HCT116 (cell line): ENCODE measurements at regions not wholly inside any gene's neighbourhood (a gene's known extent, or its start where the extent isn't known, plus 50 kb on each side); places are given as distances from the start of the nearest gene placed in this dataset.

Experiments
- ATAC-seq: fragments of 200-7000 bp; cut with Tn5 transposase; 2 replicates; pipeline ENCODE4 v1.9.1; 2020; ENCODE audit warnings: mild to moderate bottlenecking, moderate library complexity
- BruUV-seq: library from RNA; stranded (reverse); fragments of 400-500 nt; replicated peaks from 2 replicates; lab custom pipeline; 2021; lab: Mats Ljungman, UMichigan
- CTCF ChIA-PET: fragments of 300-600 bp; sonication (Branson Sonifier 250); formaldehyde crosslinking; loops from one replicate; lab custom pipeline; 2021; ENCODE audit warnings: antibody characterized with exemption; lab: Charles Lee
- POLR2A ChIA-PET: fragments of 300-600, 350-600 bp; sonication (Branson Sonifier 250); formaldehyde crosslinking; loops from one replicate; lab custom pipeline; 2021; ENCODE audit warnings: antibody characterized with exemption; lab: Charles Lee
- RAD21 ChIA-PET, 2 experiments: fragments of 300-600 bp; sonication (Branson Sonifier 250); formaldehyde crosslinking; loops; one replicate each; lab custom pipeline; 2023; ENCODE audit warnings: low total read pairs in 2 of 2; ENCODE audit not compliant: uncharacterized antibody in 2 of 2, unreplicated experiment in 2 of 2, low non-redundant PET in 1 of 2; lab: Charles Lee
- DNase-seq: peaks from one replicate; pipeline ENCODE4 v3.0.0-alpha.2; 2010; ENCODE audit warnings: low read depth, low spot score
- H2AFZ ChIP-seq: fragments of 200-600 bp; shearing (Covaris generic), sonication (generic); 2 replicates; pipeline ENCODE4 v1.6.1; 2017; ENCODE audit warnings: low read depth, mixed run types, mixed read lengths, antibody characterized with exemption, low read length; ENCODE audit not compliant: poor library complexity, severe bottlenecking
- H3K27ac ChIP-seq: 2 replicates; pipeline ENCODE4 v1.5.1; 2012; ENCODE audit warnings: low read depth, low read length
- H3K27me3 ChIP-seq: fragments of 200-600 bp; sonication (generic); 2 replicates; pipeline ENCODE4 v1.6.1; 2016; ENCODE audit warnings: mixed run types, low read length, mixed read lengths; ENCODE audit not compliant: insufficient read depth
- H3K36me3 ChIP-seq, 2 experiments: fragments of 200-500 bp in 1 of 2; fragments of 200-600 bp in 1 of 2; sonication (Bioruptor generic) in 1 of 2; sonication (generic) in 1 of 2; 2 replicates each; pipeline versions ENCODE4 v1.5.1 to v1.6.1; 2014 to 2016; ENCODE audit warnings: low read length in 2 of 2, inconsistent platforms in 1 of 2, mixed read lengths in 1 of 2, mixed run types in 1 of 2; ENCODE audit not compliant: insufficient read depth in 2 of 2, control insufficient read depth in 1 of 2
- H3K4me1 ChIP-seq, 2 experiments: fragments of 200-600 bp in 1 of 2; sonication (generic) in 1 of 2; 2 replicates each; pipeline versions ENCODE4 v1.5.1 to v1.6.1; 2012 to 2017; ENCODE audit warnings: low read length in 2 of 2, inconsistent platforms in 1 of 2, mild to moderate bottlenecking in 1 of 2, mixed read lengths in 1 of 2, mixed run types in 1 of 2, moderate library complexity in 1 of 2; ENCODE audit not compliant: insufficient read depth in 2 of 2, control insufficient read depth in 1 of 2
- H3K4me2 ChIP-seq: fragments of 200-600 bp; sonication (generic); 2 replicates; pipeline ENCODE4 v1.6.1; 2017; ENCODE audit warnings: mixed run types, low read length, mixed read lengths
- H3K4me3 ChIP-seq, 2 experiments: fragments of 200-600 bp in 1 of 2; sonication (generic) in 1 of 2; replicated peaks in 1 of 2; 2 replicates each; pipeline ENCODE4 v1.5.1; 2011 to 2016; ENCODE audit warnings: low read length in 2 of 2, control low read depth in 1 of 2, low read depth in 1 of 2, mild to moderate bottlenecking in 1 of 2, mixed read lengths in 1 of 2, mixed run types in 1 of 2
- H3K79me2 ChIP-seq: fragments of 200-600 bp; sonication (generic); 2 replicates; pipeline ENCODE4 v1.6.1; 2017; ENCODE audit warnings: mild to moderate bottlenecking, mixed run types, low read length, moderate library complexity, mixed read lengths; ENCODE audit not compliant: insufficient read depth
- H3K9ac ChIP-seq: fragments of 200-600 bp; sonication (generic); 2 replicates; pipeline ENCODE4 v1.6.1; 2016; ENCODE audit warnings: low read length, mixed read lengths
- H3K9me2 ChIP-seq: fragments of 200-600 bp; sonication (generic), shearing (Covaris generic); 2 replicates; pipeline ENCODE4 v1.6.1; 2017; ENCODE audit warnings: mixed run types, mild to moderate bottlenecking, moderate library complexity; ENCODE audit not compliant: insufficient read depth
- H3K9me3 ChIP-seq, 2 experiments: fragments of 200-500 bp in 1 of 2; fragments of 200-600 bp in 1 of 2; sonication (Bioruptor generic) in 1 of 2; sonication (generic) in 1 of 2; 2 replicates each; pipeline ENCODE4 v1.6.1; 2014 to 2017; ENCODE audit warnings: low read length in 2 of 2, mixed read lengths in 2 of 2, inconsistent platforms in 1 of 2, low read depth in 1 of 2, mild to moderate bottlenecking in 1 of 2, mixed run types in 1 of 2, moderate library complexity in 1 of 2; ENCODE audit not compliant: control insufficient read depth in 1 of 2, insufficient read depth in 1 of 2
- H4K20me1 ChIP-seq: fragments of 200-600 bp; sonication (generic), shearing (Covaris generic); 2 replicates; pipeline ENCODE4 v1.6.1; 2017; ENCODE audit warnings: mixed run types, mild to moderate bottlenecking, moderate library complexity; ENCODE audit not compliant: insufficient read depth
- JUND ChIP-seq: IDR thresholded peaks from 2 replicates; pipeline ENCODE4 v1.6.1; 2012
- POLR2A ChIP-seq: IDR thresholded peaks from 2 replicates; pipeline ENCODE4 v1.7.0; 2011; ENCODE audit warnings: borderline replicate concordance; ENCODE audit not compliant: insufficient read depth, insufficient read length; ENCODE audit errors: extremely low read depth
- RAD21 ChIP-seq: IDR thresholded peaks from 2 replicates; pipeline ENCODE4 v1.6.1; 2012; ENCODE audit warnings: low read depth, mild to moderate bottlenecking
- SRF ChIP-seq: IDR thresholded peaks from 2 replicates; pipeline ENCODE4 v1.6.1; 2012; ENCODE audit warnings: low read depth
- ZNF274 ChIP-seq: fragments of 200-500 bp; sonication (Bioruptor generic); IDR thresholded peaks from 2 replicates; pipeline ENCODE4 v1.6.1; 2014; ENCODE audit warnings: mild to moderate bottlenecking, low read depth, low read length, inconsistent platforms
- intact Hi-C: fragments of 100-400 bp; cut with micrococcal nuclease; formaldehyde crosslinking; loops from 2 replicates; pipeline ENCODE4 v1.10.0; 2022
- TF ChIP-seq, protein P1 (sequence below): IDR thresholded peaks from 2 replicates; pipeline ENCODE4 v1.6.1; 2012

GRCh38 chr1:55792870-55793269 is 577.7 kb upstream of the USP24 start:
- Histone ChIP-seq H2AFZ (no peak overlapping the region), H3K27ac (no peak overlapping the region), H3K4me2 (no peak overlapping the region)
- POLR2A ChIA-PET: no interaction called here
- RAD21 ChIA-PET: no interaction called here
- TF ChIP-seq, protein P1, sequence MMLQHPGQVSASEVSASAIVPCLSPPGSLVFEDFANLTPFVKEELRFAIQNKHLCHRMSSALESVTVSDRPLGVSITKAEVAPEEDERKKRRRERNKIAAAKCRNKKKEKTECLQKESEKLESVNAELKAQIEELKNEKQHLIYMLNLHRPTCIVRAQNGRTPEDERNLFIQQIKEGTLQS: no peak
- TF ChIP-seq RAD21 (no peak), ZNF274 (no peak), JUND (no peak)
- TF ChIP-seq, all 23 proteins: peak for 0
- no peaks in the 10 kb centered on the region for H3K79me2 ChIP-seq
- CTCF ChIA-PET: no interaction called here
- no peaks in the 10 kb centered on the region for H3K9me3 ChIP-seq
- H3K9me2 ChIP-seq: no peaks in the 10 kb centered on the region
- BruUV-seq: no TSS peak
- DNase-seq (no peak), ATAC-seq (no peak)
- H3K4me1 ChIP-seq: no peaks in the 10 kb centered on the region
- H3K36me3 ChIP-seq: no peaks in the 10 kb centered on the region
- H4K20me1 ChIP-seq: no peaks in the 10 kb centered on the region
- H3K27me3 ChIP-seq: no peaks in the 10 kb centered on the region
- intact Hi-C loops: no loop called here
- H3K9ac ChIP-seq: no peak overlapping the region
- H3K4me3 ChIP-seq: no peak overlapping the region

DNA sequence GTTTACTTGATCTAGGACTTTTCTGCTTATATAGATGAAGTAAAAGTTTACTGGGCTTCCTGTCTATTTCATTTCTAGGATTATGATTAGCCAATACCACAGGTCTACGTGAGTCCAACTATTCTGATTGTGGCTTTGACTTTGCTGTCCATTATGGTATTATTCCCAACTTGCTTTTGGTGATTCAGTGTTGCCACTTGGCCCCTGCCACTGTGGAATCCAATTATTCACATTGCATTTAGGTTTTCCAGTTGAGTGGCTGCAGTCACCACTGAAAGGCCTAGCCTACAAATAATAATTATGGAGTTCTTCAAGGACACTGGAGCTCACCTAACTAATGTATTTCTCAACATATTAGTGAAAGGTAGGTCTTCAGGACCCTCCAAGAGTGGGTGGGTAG is 574.3 kb upstream of the USP24 start:
- intact Hi-C loops: no loop called here
- Histone ChIP-seq H3K9ac (no peak overlapping the region), H4K20me1 (no peaks in the 10 kb centered on the region), H3K9me2 (no peaks in the 10 kb centered on the region), H2AFZ (no peak overlapping the region), H3K9me3 (no peaks in the 10 kb centered on the region), H3K4me3 (no peak overlapping the region), H3K36me3 (no peaks in the 10 kb centered on the region), H3K27me3 (no peaks in the 10 kb centered on the region), H3K4me2 (no peak overlapping the region), H3K4me1 (no peaks in the 10 kb centered on the region), H3K27ac (no peak overlapping the region), H3K79me2 (no peaks in the 10 kb centered on the region)
- DNase-seq: no peak
- CTCF ChIA-PET: no interaction called here
- RAD21 ChIA-PET: no interaction called here
- POLR2A ChIA-PET: no interaction called here
- TF ChIP-seq SRF: no peak
- no peak for TF ChIP-seq POLR2A
- TF ChIP-seq RAD21: no peak
- no peak for TF ChIP-seq ZNF274
- BruUV-seq: no TSS peak
- no peak for ATAC-seq
